ENCODE measurements at regions not wholly inside any gene's neighbourhood (a gene's known extent, or its start where the extent isn't known, plus 50 kb on each side); places are given as distances from the start of the nearest gene placed in this dataset.

DNA sequence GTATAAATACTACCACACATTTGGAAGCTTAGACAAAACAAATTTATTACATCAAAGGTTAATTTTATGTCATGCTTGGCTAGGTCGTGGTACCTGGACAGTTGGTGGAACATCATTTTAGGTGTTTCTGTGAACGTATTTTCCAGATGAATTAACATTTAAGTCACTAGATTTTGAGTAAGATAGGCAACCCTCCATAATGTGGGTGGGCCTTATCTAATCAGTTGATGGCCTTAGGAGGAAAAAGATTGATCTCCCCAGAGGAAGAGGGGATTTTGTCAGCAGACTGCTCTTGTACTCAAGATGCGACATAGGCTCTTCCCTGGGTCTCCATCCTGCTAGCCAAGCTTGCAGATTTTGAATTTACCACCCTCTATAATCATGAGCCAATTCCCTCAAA lies 85.0 kb downstream of the RPRM start:
- intact Hi-C loops (cut with micrococcal nuclease; ENCODE audit: unreplicated experiment): no loop called here

More for the DNA sequence above, 85.0 kb downstream of the RPRM start:
- ChIA-PET POLR2A (no interaction called here), CTCF (ENCODE audit: low intra/inter-chr PET ratio, low total read pairs) (no interaction called here)
- no peak for ATAC-seq
- no peak overlapping the region for H3K4me3 ChIP-seq (replicated peaks in 1 of 3; ENCODE audit: insufficient read depth in 1 of 3, low read depth in 2 of 3, low read length in 3 of 3)
- no TSS peak for BruUV-seq (replicated peaks)
- no peaks in the 10 kb centered on the region for H3K4me1 ChIP-seq (ENCODE audit: insufficient read depth, low read length)
- no peaks in the 10 kb centered on the region for H3K79me2 ChIP-seq (ENCODE audit: insufficient read depth, low read length)
- no peaks in the 10 kb centered on the region for H3K9me3 ChIP-seq (ENCODE audit: low read length)
- H3K36me3 ChIP-seq (replicated peaks in 1 of 2; ENCODE audit: control insufficient read depth in 1 of 2, insufficient read depth in 2 of 2, low read length in 2 of 2): no peaks in the 10 kb centered on the region
- WGBS (ENCODE audit: low lambda C conversion rate): 2% methylated on average over 3 of the region's 3 CpGs
- no peaks in the 10 kb centered on the region for H4K20me1 ChIP-seq (ENCODE audit: insufficient read depth, low read length)
- H3K9ac ChIP-seq (ENCODE audit: insufficient read depth, low read depth, low read length): no peak overlapping the region
- H2AFZ ChIP-seq (ENCODE audit: low read length): no peak overlapping the region
- no peak for FAIRE-seq
- no peak overlapping the region for H3K4me2 ChIP-seq (ENCODE audit: low read depth, low read length)
- in situ Hi-C loops (cut with HindIII; ENCODE audit: extremely low pct_ligation_motif_present, low pct_unique_long_range_greater_than_20kb): no loop called here
- TF ChIP-seq ZNF20 (CRISPR knock-in tag; IDR thresholded peaks at IDR 0.05) (no peak), ZNF30 (CRISPR knock-in tag; IDR thresholded peaks at IDR 0.05) (no peak), GATAD2A (CRISPR knock-in tag; IDR thresholded peaks at IDR 0.05) (no peak), KAT2B (IDR thresholded peaks at IDR 0.05; ENCODE audit: borderline replicate concordance, low read depth, low read length) (no peak), YEATS2 (CRISPR knock-in tag; IDR thresholded peaks at IDR 0.05; ENCODE audit: borderline replicate concordance) (no peak), MYNN (CRISPR knock-in tag; IDR thresholded peaks at IDR 0.05; ENCODE audit: low read depth) (no peak), GTF3A (CRISPR knock-in tag; conservative IDR thresholded peaks at IDR 0.05) (no peak), ZNF749 (CRISPR knock-in tag; IDR thresholded peaks at IDR 0.05; ENCODE audit: borderline replicate concordance) (no peak), ATF1 (CRISPR knock-in tag; IDR thresholded peaks at IDR 0.05) (no peak), ZFP36 (IDR thresholded peaks at IDR 0.05; ENCODE audit: borderline replicate concordance, low read depth, low read length, partially characterized antibody) (no peak), HNRNPH1 (optimal IDR thresholded peaks at IDR 0.05; ENCODE audit: low read depth, low read length) (no peak), ZFP82 (CRISPR knock-in tag; IDR thresholded peaks at IDR 0.05; ENCODE audit: borderline replicate concordance) (no peak), BRD4 (CRISPR knock-in tag; IDR thresholded peaks at IDR 0.05) (no peak), KDM2A (CRISPR knock-in tag; IDR thresholded peaks at IDR 0.05; ENCODE audit: borderline replicate concordance, low read depth) (no peak), PAXIP1 (CRISPR knock-in tag; conservative IDR thresholded peaks at IDR 0.05) (no peak)
- TF ChIP-seq, protein P1, sequence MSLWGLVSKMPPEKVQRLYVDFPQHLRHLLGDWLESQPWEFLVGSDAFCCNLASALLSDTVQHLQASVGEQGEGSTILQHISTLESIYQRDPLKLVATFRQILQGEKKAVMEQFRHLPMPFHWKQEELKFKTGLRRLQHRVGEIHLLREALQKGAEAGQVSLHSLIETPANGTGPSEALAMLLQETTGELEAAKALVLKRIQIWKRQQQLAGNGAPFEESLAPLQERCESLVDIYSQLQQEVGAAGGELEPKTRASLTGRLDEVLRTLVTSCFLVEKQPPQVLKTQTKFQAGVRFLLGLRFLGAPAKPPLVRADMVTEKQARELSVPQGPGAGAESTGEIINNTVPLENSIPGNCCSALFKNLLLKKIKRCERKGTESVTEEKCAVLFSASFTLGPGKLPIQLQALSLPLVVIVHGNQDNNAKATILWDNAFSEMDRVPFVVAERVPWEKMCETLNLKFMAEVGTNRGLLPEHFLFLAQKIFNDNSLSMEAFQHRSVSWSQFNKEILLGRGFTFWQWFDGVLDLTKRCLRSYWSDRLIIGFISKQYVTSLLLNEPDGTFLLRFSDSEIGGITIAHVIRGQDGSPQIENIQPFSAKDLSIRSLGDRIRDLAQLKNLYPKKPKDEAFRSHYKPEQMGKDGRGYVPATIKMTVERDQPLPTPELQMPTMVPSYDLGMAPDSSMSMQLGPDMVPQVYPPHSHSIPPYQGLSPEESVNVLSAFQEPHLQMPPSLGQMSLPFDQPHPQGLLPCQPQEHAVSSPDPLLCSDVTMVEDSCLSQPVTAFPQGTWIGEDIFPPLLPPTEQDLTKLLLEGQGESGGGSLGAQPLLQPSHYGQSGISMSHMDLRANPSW (CRISPR knock-in tag; IDR thresholded peaks at IDR 0.05; ENCODE audit: borderline replicate concordance): no peak
- TF ChIP-seq, protein P2, sequence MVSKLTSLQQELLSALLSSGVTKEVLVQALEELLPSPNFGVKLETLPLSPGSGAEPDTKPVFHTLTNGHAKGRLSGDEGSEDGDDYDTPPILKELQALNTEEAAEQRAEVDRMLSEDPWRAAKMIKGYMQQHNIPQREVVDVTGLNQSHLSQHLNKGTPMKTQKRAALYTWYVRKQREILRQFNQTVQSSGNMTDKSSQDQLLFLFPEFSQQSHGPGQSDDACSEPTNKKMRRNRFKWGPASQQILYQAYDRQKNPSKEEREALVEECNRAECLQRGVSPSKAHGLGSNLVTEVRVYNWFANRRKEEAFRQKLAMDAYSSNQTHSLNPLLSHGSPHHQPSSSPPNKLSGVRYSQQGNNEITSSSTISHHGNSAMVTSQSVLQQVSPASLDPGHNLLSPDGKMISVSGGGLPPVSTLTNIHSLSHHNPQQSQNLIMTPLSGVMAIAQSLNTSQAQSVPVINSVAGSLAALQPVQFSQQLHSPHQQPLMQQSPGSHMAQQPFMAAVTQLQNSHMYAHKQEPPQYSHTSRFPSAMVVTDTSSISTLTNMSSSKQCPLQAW (CRISPR knock-in tag; IDR thresholded peaks at IDR 0.05): no peak
- no peak overlapping the region for H3K27ac ChIP-seq (ENCODE audit: extremely low read length, insufficient read depth, low read length)
- no peak for DNase-seq (ENCODE audit: low spot score)
- no peaks in the 10 kb centered on the region for H3K27me3 ChIP-seq (ENCODE audit: control insufficient read depth in 1 of 2, insufficient read depth in 2 of 2, low read length in 2 of 2)

Measured in HepG2 (cell line).